H9 (cell line): ENCODE measurements at regions not wholly inside any gene's neighbourhood (a gene's known extent, or its start where the extent isn't known, plus 50 kb on each side); places are given as distances from the start of the nearest gene placed in this dataset.

Experiments
- DNase-seq: peaks from one replicate; pipeline ENCODE4 v3.0.0-alpha.2; 2017
- H2AFZ ChIP-seq: one replicate; pipeline ENCODE4 v1.6.1; 2013; ENCODE audit warnings: mild to moderate bottlenecking, low read length, control low read depth, moderate library complexity
- H2AK5ac ChIP-seq: 2 replicates; pipeline ENCODE4 v1.6.1; 2013; ENCODE audit warnings: low read length, control low read depth, mixed read lengths; ENCODE audit not compliant: insufficient read length
- H2BK120ac ChIP-seq: one replicate; pipeline ENCODE4 v1.6.1; 2013; ENCODE audit warnings: low read depth, mild to moderate bottlenecking, low read length, control low read depth, inconsistent platforms; ENCODE audit not compliant: poor library complexity, severe bottlenecking
- H2BK12ac ChIP-seq: 2 replicates; pipeline ENCODE4 v1.6.1; 2013; ENCODE audit warnings: low read length, control low read depth, mixed read lengths, low read depth; ENCODE audit not compliant: insufficient read length
- H2BK15ac ChIP-seq: 2 replicates; pipeline ENCODE4 v1.6.1; 2013; ENCODE audit warnings: low read depth, low read length, control low read depth
- H2BK20ac ChIP-seq: one replicate; pipeline ENCODE4 v1.6.1; 2013; ENCODE audit warnings: low read depth, mild to moderate bottlenecking, low read length, control low read depth, inconsistent platforms; ENCODE audit not compliant: poor library complexity, severe bottlenecking
- H2BK5ac ChIP-seq: 2 replicates; pipeline ENCODE4 v1.6.1; 2013; ENCODE audit warnings: low read length, control low read depth, mixed read lengths; ENCODE audit not compliant: insufficient read length
- H3K14ac ChIP-seq: 2 replicates; pipeline ENCODE4 v1.6.1; 2013; ENCODE audit warnings: low read length, control low read depth; ENCODE audit not compliant: insufficient read depth
- H3K18ac ChIP-seq: 2 replicates; pipeline ENCODE4 v1.6.1; 2013; ENCODE audit warnings: low read depth, mild to moderate bottlenecking, mixed read lengths, low read length, control low read depth; ENCODE audit not compliant: insufficient read length
- H3K23ac ChIP-seq: 2 replicates; pipeline ENCODE4 v1.6.1; 2013; ENCODE audit warnings: low read length, control low read depth, mixed read lengths, low read depth; ENCODE audit not compliant: insufficient read length
- H3K23me2 ChIP-seq: 2 replicates; pipeline ENCODE4 v1.6.1; 2013; ENCODE audit warnings: low read depth, mild to moderate bottlenecking, mixed read lengths, low read length, control low read depth; ENCODE audit not compliant: insufficient read length, poor library complexity, severe bottlenecking
- H3K27ac ChIP-seq: 2 replicates; pipeline ENCODE4 v1.5.1; 2013; ENCODE audit warnings: low read length, control low read depth, mixed read lengths, low read depth; ENCODE audit not compliant: insufficient read length
- H3K27me3 ChIP-seq: 2 replicates; pipeline ENCODE4 v1.6.1; 2013; ENCODE audit warnings: low read length, control low read depth, inconsistent platforms; ENCODE audit not compliant: insufficient read depth
- H3K4ac ChIP-seq: 2 replicates; pipeline ENCODE4 v1.6.1; 2013; ENCODE audit warnings: low read depth, mild to moderate bottlenecking, control low read depth, inconsistent platforms, low read length, moderate library complexity
- H3K4me1 ChIP-seq: 2 replicates; pipeline ENCODE4 v1.6.1; 2013; ENCODE audit warnings: low read length, control low read depth, inconsistent platforms; ENCODE audit not compliant: insufficient read depth
- H3K4me2 ChIP-seq: 2 replicates; pipeline ENCODE4 v1.6.1; 2013; ENCODE audit warnings: low read length, control low read depth, mixed read lengths; ENCODE audit not compliant: insufficient read length, insufficient read depth
- H3K56ac ChIP-seq: 2 replicates; pipeline ENCODE4 v1.6.1; 2013; ENCODE audit warnings: low read depth, mild to moderate bottlenecking, mixed read lengths, low read length, control low read depth; ENCODE audit not compliant: insufficient read length
- H3K79me1 ChIP-seq: 2 replicates; pipeline ENCODE4 v1.6.1; 2013; ENCODE audit warnings: low read depth, mild to moderate bottlenecking, moderate library complexity, low read length, control low read depth, inconsistent platforms; ENCODE audit not compliant: insufficient read depth, poor library complexity, severe bottlenecking
- H3K79me2 ChIP-seq: 2 replicates; pipeline ENCODE4 v1.6.1; 2013; ENCODE audit warnings: low read length, control low read depth, inconsistent platforms; ENCODE audit not compliant: insufficient read depth
- H3K9ac ChIP-seq: 2 replicates; pipeline ENCODE4 v1.6.1; 2013; ENCODE audit warnings: low read length, control low read depth, mixed read lengths; ENCODE audit not compliant: insufficient read length; ENCODE audit errors: extremely low read depth
- H3K9me3 ChIP-seq: one replicate; pipeline ENCODE4 v1.6.1; 2013; ENCODE audit warnings: low read depth, low read length, inconsistent platforms; ENCODE audit not compliant: control insufficient read depth
- H3T11ph ChIP-seq: one replicate; pipeline ENCODE4 v1.6.1; 2013; ENCODE audit warnings: mild to moderate bottlenecking, low read length, control low read depth, inconsistent platforms
- H4K20me1 ChIP-seq: one replicate; pipeline ENCODE4 v1.6.1; 2013; ENCODE audit not compliant: control insufficient read depth, insufficient read length, insufficient read depth
- H4K5ac ChIP-seq: 2 replicates; pipeline ENCODE4 v1.6.1; 2013; ENCODE audit warnings: low read depth, mild to moderate bottlenecking, mixed read lengths, low read length, control low read depth; ENCODE audit not compliant: insufficient read length
- H4K8ac ChIP-seq: replicated peaks from 2 replicates; pipeline ENCODE4 v1.6.1; 2013; ENCODE audit warnings: low read length, control low read depth, mixed read lengths, low read depth; ENCODE audit not compliant: insufficient read length
- H4K91ac ChIP-seq: 2 replicates; pipeline ENCODE4 v1.6.1; 2013; ENCODE audit warnings: low read depth, mild to moderate bottlenecking, moderate library complexity, mixed read lengths, low read length, control low read depth; ENCODE audit not compliant: insufficient read length
- H3K27ac Mint-ChIP-seq, 3 experiments: 2 replicates in 2 of 3; 3 replicates in 1 of 3; pipeline ENCODE4 v1.8.0; 2020 to 2021; ENCODE audit warnings: mixed read lengths in 3 of 3, mild to moderate bottlenecking in 1 of 3, moderate library complexity in 1 of 3
- H3K27me3 Mint-ChIP-seq: 2 replicates; pipeline ENCODE4 v1.8.0; 2021; ENCODE audit warnings: low read depth, mild to moderate bottlenecking, moderate library complexity, mixed read lengths
- H3K36me3 Mint-ChIP-seq, 3 experiments: 2 replicates in 2 of 3; 3 replicates in 1 of 3; pipeline ENCODE4 v1.8.0; 2020 to 2021; ENCODE audit warnings: low read depth in 3 of 3, mixed read lengths in 3 of 3; ENCODE audit not compliant: insufficient read depth in 1 of 3
- H3K4me1 Mint-ChIP-seq, 2 experiments: 2 replicates each; pipeline ENCODE4 v1.8.0; 2020; ENCODE audit warnings: mixed read lengths in 2 of 2
- H3K4me3 Mint-ChIP-seq, 2 experiments: 2 replicates in 1 of 2; 3 replicates in 1 of 2; pipeline ENCODE4 v1.8.0; 2020 to 2021; ENCODE audit warnings: mild to moderate bottlenecking in 2 of 2, mixed read lengths in 2 of 2, moderate library complexity in 1 of 2
- H3K9me3 Mint-ChIP-seq, 2 experiments: 2 replicates in 1 of 2; 3 replicates in 1 of 2; pipeline ENCODE4 v1.8.0; 2020; ENCODE audit warnings: mild to moderate bottlenecking in 2 of 2, mixed read lengths in 2 of 2, moderate library complexity in 1 of 2
- WGBS: extraction: QIAGEN DNeasy Blood & Tissue Kit; methylation state at CpG from one replicate; pipeline ENCODE4 v1.1.7; 2013; ENCODE audit warnings: missing lambda C conversion rate, low lambda C conversion rate, mixed read lengths; ENCODE audit not compliant: insufficient read length; ENCODE audit errors: extremely low coverage; 5-methylcytosine and 5-hydroxymethylcytosine counted together
- TF ChIP-seq, protein P1 (sequence below): fragments of 200-600 bp; sonication (generic); conservative IDR thresholded peaks from 3 replicates; pipeline ENCODE4 v1.8.0; 2021; ENCODE audit warnings: antibody characterized with exemption, mild to moderate bottlenecking

DNA sequence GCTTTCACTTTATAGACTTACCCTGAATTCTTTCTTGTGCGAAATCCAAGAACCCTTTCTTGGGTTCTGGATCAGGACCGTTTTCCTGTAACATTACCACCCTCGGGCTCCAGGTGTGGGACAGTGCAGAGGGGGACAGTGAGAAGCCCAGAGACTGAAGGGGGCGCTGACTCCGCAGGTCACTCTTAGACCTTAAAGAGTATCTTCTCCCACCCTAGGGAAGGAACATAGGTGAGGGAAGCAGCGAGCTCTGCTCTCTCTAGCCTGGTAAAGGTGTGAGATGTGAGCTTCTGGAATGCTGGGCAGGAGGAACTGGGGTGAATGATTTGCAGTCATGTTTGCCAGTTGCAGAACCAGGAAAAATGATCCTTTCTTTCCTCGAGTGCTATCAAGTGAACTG, 80.8 kb upstream of the ZNF507 start:
- no peak overlapping the region for H4K5ac ChIP-seq
- H3K9me3 Mint-ChIP-seq, result peaks cover 1% of the 10 kb centered on the region in 2 experiments; a peak in 2 of 5 replicates
- no peaks in the 10 kb centered on the region for H4K20me1 ChIP-seq
- no peak overlapping the region for H3K56ac ChIP-seq
- H3K18ac ChIP-seq, result no peak overlapping the region
- no peak overlapping the region for H3K27ac ChIP-seq
- H3K27me3 Mint-ChIP-seq, result peaks cover 4% of the 10 kb centered on the region; the same call in 1 of the 2 replicates
- no peaks in the 10 kb centered on the region; the same call in 1 of the 2 replicates for H3K4me1 ChIP-seq
- H2BK20ac ChIP-seq, result no peak overlapping the region
- no peaks in the 10 kb centered on the region for H3K9me3 ChIP-seq
- H3K79me2 ChIP-seq, result no peaks in the 10 kb centered on the region
- H2BK15ac ChIP-seq, result no peak overlapping the region
- no peak overlapping the region for H2BK12ac ChIP-seq
- DNase-seq, result no peak
- no peak overlapping the region for H3K23ac ChIP-seq
- H3K79me1 ChIP-seq, result no peaks in the 10 kb centered on the region
- H3K4me3 Mint-ChIP-seq, result no peak overlapping the region
- TF ChIP-seq, protein P1, sequence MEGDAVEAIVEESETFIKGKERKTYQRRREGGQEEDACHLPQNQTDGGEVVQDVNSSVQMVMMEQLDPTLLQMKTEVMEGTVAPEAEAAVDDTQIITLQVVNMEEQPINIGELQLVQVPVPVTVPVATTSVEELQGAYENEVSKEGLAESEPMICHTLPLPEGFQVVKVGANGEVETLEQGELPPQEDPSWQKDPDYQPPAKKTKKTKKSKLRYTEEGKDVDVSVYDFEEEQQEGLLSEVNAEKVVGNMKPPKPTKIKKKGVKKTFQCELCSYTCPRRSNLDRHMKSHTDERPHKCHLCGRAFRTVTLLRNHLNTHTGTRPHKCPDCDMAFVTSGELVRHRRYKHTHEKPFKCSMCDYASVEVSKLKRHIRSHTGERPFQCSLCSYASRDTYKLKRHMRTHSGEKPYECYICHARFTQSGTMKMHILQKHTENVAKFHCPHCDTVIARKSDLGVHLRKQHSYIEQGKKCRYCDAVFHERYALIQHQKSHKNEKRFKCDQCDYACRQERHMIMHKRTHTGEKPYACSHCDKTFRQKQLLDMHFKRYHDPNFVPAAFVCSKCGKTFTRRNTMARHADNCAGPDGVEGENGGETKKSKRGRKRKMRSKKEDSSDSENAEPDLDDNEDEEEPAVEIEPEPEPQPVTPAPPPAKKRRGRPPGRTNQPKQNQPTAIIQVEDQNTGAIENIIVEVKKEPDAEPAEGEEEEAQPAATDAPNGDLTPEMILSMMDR, result peak; percentile 33
- no peak overlapping the region for H3T11ph ChIP-seq
- H3K36me3 Mint-ChIP-seq, result peaks cover 0 to 7% (median 0%) of the 10 kb centered on the region in 3 experiments; a peak in 2 of 7 replicates
- no peak overlapping the region for H4K8ac ChIP-seq
- H3K4me2 ChIP-seq, result no peak overlapping the region
- H2BK120ac ChIP-seq, result no peak overlapping the region
- peaks cover 18 to 24% of the 10 kb centered on the region in 2 experiments for H3K4me1 Mint-ChIP-seq
- no peak overlapping the region for H2AFZ ChIP-seq
- H3K9ac ChIP-seq, result no peak overlapping the region
- WGBS, result no CpG with 5 or more reads among the region's 7 CpGs
- H4K91ac ChIP-seq, result no peak overlapping the region
- no peak overlapping the region for H2AK5ac ChIP-seq
- H2BK5ac ChIP-seq, result no peak overlapping the region
- no peak overlapping the region for H3K4ac ChIP-seq
- H3K27ac Mint-ChIP-seq, result no peak overlapping the region
- H3K27me3 ChIP-seq, result no peaks in the 10 kb centered on the region
- H3K14ac ChIP-seq, result no peak overlapping the region
- no peaks in the 10 kb centered on the region for H3K23me2 ChIP-seq
